Osteoblast (primary cell): ENCODE measurements at regions not wholly inside any gene's neighbourhood (a gene's known extent, or its start where the extent isn't known, plus 50 kb on each side); places are given as distances from the start of the nearest gene placed in this dataset.

Experiments
- DNase-seq: peaks from one replicate; pipeline ENCODE4 v3.0.0; 2011; ENCODE audit warnings: low spot score, mixed read lengths; ENCODE audit not compliant: insufficient read length; ENCODE audit errors: missing footprints
- H2AFZ ChIP-seq: 2 replicates; pipeline ENCODE4 v1.6.0; 2011; ENCODE audit warnings: mild to moderate bottlenecking, low read length
- H3K27ac ChIP-seq: 2 replicates; pipeline ENCODE4 v1.5.1; 2011; ENCODE audit warnings: mild to moderate bottlenecking, low read depth, low read length, moderate library complexity
- H3K27me3 ChIP-seq: 2 replicates; pipeline ENCODE4 v1.6.0; 2012; ENCODE audit warnings: mild to moderate bottlenecking, control low read depth, inconsistent platforms, low read length, moderate library complexity; ENCODE audit not compliant: insufficient read depth
- H3K36me3 ChIP-seq: 2 replicates; pipeline ENCODE4 v1.5.1; 2011; ENCODE audit warnings: mild to moderate bottlenecking, low read length, control low read depth, moderate library complexity; ENCODE audit not compliant: insufficient read depth
- H3K4me1 ChIP-seq: 2 replicates; pipeline ENCODE4 v1.5.1; 2011; ENCODE audit warnings: mild to moderate bottlenecking, low read length, control low read depth, moderate library complexity; ENCODE audit not compliant: insufficient read depth
- H3K4me2 ChIP-seq: 2 replicates; pipeline ENCODE4 v1.6.0; 2011; ENCODE audit warnings: mild to moderate bottlenecking, low read length; ENCODE audit not compliant: insufficient read depth
- H3K4me3 ChIP-seq: fragments of 200-600 bp; sonication (generic); 3 replicates; pipeline ENCODE4 v1.5.1; 2012; ENCODE audit warnings: mild to moderate bottlenecking, low read length, inconsistent platforms; ENCODE audit not compliant: insufficient read depth
- H3K79me2 ChIP-seq: 2 replicates; pipeline ENCODE4 v1.6.0; 2012; ENCODE audit warnings: mild to moderate bottlenecking, low read length, control low read depth, inconsistent platforms; ENCODE audit not compliant: insufficient read depth
- H3K9me3 ChIP-seq: 2 replicates; pipeline ENCODE4 v1.5.1; 2011; ENCODE audit warnings: low read depth, low read length, control low read depth
- H4K20me1 ChIP-seq: 2 replicates; pipeline ENCODE4 v1.6.0; 2012; ENCODE audit warnings: mild to moderate bottlenecking, low read length, control low read depth; ENCODE audit not compliant: insufficient read depth
- TF ChIP-seq, protein P1 (sequence below): IDR thresholded peaks from 2 replicates; pipeline ENCODE4 v1.5.1; 2011; ENCODE audit warnings: mild to moderate bottlenecking, low read depth, low read length, moderate library complexity; ENCODE audit errors: extremely low read depth

DNA sequence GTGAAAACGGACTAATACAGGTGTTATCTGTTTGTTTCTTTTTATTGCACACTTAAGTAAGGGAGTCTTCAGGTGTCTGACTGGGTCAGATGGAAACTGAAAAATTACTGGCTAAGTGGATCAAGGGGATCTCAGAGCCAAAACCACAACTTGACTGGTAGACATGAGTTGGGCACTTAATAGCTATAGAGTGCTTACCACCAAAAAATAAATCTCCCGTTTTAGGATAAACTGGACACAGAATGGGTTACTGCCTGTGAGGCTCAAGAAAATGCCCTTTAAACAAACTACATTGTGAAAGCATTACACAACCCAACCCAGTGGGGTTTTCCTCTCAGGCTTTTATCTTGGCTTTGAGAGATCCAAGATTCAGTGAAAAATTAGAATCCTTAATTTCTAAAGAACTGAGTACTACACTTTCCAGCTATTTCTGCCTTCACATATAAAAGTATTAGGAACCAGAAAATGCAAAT lies 134.0 kb upstream of the LYPLAL1 start:
- no peak overlapping the region for H3K4me2 ChIP-seq
- H3K4me3 ChIP-seq = no peak overlapping the region
- H3K4me1 ChIP-seq = peaks cover 12% of the 10 kb centered on the region
- H3K27me3 ChIP-seq = no peaks in the 10 kb centered on the region
- no peaks in the 10 kb centered on the region for H4K20me1 ChIP-seq
- H3K27ac ChIP-seq = no peak overlapping the region
- DNase-seq = no peak
- no peaks in the 10 kb centered on the region for H3K79me2 ChIP-seq
- TF ChIP-seq, protein P1, sequence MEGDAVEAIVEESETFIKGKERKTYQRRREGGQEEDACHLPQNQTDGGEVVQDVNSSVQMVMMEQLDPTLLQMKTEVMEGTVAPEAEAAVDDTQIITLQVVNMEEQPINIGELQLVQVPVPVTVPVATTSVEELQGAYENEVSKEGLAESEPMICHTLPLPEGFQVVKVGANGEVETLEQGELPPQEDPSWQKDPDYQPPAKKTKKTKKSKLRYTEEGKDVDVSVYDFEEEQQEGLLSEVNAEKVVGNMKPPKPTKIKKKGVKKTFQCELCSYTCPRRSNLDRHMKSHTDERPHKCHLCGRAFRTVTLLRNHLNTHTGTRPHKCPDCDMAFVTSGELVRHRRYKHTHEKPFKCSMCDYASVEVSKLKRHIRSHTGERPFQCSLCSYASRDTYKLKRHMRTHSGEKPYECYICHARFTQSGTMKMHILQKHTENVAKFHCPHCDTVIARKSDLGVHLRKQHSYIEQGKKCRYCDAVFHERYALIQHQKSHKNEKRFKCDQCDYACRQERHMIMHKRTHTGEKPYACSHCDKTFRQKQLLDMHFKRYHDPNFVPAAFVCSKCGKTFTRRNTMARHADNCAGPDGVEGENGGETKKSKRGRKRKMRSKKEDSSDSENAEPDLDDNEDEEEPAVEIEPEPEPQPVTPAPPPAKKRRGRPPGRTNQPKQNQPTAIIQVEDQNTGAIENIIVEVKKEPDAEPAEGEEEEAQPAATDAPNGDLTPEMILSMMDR = no peak
- no peaks in the 10 kb centered on the region for H3K36me3 ChIP-seq
- H3K9me3 ChIP-seq = no peaks in the 10 kb centered on the region
- H2AFZ ChIP-seq = no peak overlapping the region

DNA sequence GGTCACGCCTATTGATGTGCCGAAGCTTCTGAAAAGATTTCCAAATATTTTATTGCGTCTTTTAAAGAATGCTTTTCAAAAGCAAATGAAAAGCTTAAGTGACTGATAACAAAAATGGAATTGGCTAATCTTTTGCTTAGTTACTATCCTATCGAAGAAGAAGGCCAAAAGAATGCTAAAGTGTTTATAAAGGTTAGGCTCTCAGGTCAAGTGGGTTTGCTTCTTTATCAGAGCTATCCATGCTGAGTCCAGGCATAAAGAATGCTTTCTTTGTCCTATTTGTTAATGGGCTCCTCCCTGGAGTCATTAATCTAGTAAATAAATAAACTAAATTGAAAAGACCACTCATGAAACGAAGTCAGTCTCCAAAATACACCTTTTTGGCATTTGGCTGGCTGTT lies 133.4 kb upstream of the LYPLAL1 start:
- no peaks in the 10 kb centered on the region for H3K9me3 ChIP-seq
- no peaks in the 10 kb centered on the region for H3K36me3 ChIP-seq
- H2AFZ ChIP-seq = no peak overlapping the region
- H3K27me3 ChIP-seq = no peaks in the 10 kb centered on the region
- H3K4me1 ChIP-seq = peaks cover 12% of the 10 kb centered on the region
- no peaks in the 10 kb centered on the region for H3K79me2 ChIP-seq
- H3K4me2 ChIP-seq = no peak overlapping the region
- no peak for DNase-seq
- H3K27ac ChIP-seq = no peak overlapping the region
- TF ChIP-seq, protein P1 = no peak
- H4K20me1 ChIP-seq = no peaks in the 10 kb centered on the region
- no peak overlapping the region for H3K4me3 ChIP-seq

DNA sequence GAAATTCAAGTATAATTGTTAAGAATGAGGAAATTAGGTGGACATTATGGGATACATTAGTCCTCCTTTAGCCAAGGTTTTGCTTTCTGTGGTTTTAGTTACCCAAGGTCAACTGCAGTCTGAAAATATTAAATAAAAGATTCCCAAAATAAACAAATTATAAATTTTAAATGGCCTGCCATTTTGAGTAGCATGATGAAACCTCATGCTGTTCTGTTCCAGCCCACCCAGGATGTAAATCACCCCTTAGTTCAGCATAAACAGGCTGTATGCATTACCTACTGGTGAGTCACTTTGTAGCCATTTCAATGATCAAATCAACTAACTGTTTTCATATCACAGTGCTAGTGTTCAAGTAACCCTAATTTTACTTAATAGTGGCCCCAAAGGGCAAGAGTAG lies 132.5 kb upstream of the LYPLAL1 start:
- no peaks in the 10 kb centered on the region for H3K36me3 ChIP-seq
- peaks cover 12% of the 10 kb centered on the region for H3K4me1 ChIP-seq
- peak overlapping the region; percentile 42 for H2AFZ ChIP-seq
- H4K20me1 ChIP-seq = no peaks in the 10 kb centered on the region
- no peaks in the 10 kb centered on the region for H3K9me3 ChIP-seq
- no peaks in the 10 kb centered on the region for H3K27me3 ChIP-seq
- no peak for DNase-seq
- no peaks in the 10 kb centered on the region for H3K79me2 ChIP-seq
- TF ChIP-seq, protein P1 = no peak
- H3K27ac ChIP-seq = peak overlapping the region; percentile 40
- H3K4me3 ChIP-seq = no peak overlapping the region
- no peak overlapping the region for H3K4me2 ChIP-seq

DNA sequence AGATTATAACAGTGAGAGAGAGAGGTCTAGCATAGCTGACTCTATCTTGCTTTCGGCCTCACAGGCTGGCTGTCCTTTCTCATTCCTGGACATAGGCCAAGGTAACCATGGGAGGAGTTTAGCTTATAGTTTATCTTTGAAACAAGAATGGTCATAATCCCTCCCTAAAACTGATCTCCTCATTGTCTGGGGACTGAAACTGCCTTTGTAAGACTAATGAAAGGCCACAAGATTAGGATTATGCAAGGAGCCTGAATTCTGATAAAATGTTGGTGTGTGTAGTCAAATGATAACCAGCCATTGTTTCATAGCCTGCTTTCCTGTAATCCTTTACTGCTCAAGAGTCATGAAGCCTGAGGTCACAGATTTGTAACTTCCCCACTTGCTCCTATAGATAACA lies 131.9 kb upstream of the LYPLAL1 start:
- Histone ChIP-seq H3K4me2 (no peak overlapping the region), H3K79me2 (no peaks in the 10 kb centered on the region), H4K20me1 (no peaks in the 10 kb centered on the region), H3K4me3 (no peak overlapping the region), H2AFZ (peak overlapping the region; percentile 54), H3K9me3 (no peaks in the 10 kb centered on the region), H3K36me3 (no peaks in the 10 kb centered on the region), H3K27me3 (no peaks in the 10 kb centered on the region), H3K4me1 (peaks cover 12% of the 10 kb centered on the region), H3K27ac (peak overlapping the region; percentile 40)
- TF ChIP-seq, protein P1 = no peak
- DNase-seq = peak; percentile 2
